Endothelial cell of umbilical vein (primary cell): ENCODE measurements at regions not wholly inside any gene's neighbourhood (a gene's known extent, or its start where the extent isn't known, plus 50 kb on each side); places are given as distances from the start of the nearest gene placed in this dataset.

Experiments used
- BruUV-seq: library from RNA; stranded (reverse); fragments of 400-500 nt; replicated peaks from 2 replicates; lab custom pipeline; 2021; lab: Mats Ljungman, UMichigan
- CTCF ChIA-PET: fragments of 300-600, 350-600 bp; sonication (Branson Sonifier 250); formaldehyde crosslinking; loops from one replicate; lab custom pipeline; 2021; ENCODE audit warnings: antibody characterized with exemption, inconsistent platforms; lab: Charles Lee
- POLR2A ChIA-PET: fragments of 300-600, 350-600 bp; sonication (Branson Sonifier 250); formaldehyde crosslinking; loops from one replicate; lab custom pipeline; 2021; ENCODE audit warnings: antibody characterized with exemption, inconsistent platforms; lab: Charles Lee
- DNase-seq: peaks from one replicate; pipeline ENCODE4 v3.0.0-alpha.2; 2011; ENCODE audit warnings: low read depth, low spot score
- FAIRE-seq: peaks from 2 replicates; lab custom pipeline; 2011; peaks lifted over from hg19 to GRCh38; lab: Jason Lieb, UNC
- H2AFZ ChIP-seq: 2 replicates; pipeline ENCODE4 v1.6.0; 2012; ENCODE audit warnings: low read depth, low read length, control low read depth, inconsistent platforms
- H3K27ac ChIP-seq: 2 replicates; pipeline ENCODE4 v1.5.1; 2011; ENCODE audit warnings: low read depth, mild to moderate bottlenecking, control low read depth, low read length, moderate library complexity; ENCODE audit not compliant: insufficient read depth
- H3K27me3 ChIP-seq, 2 experiments: 2 replicates each; pipeline versions ENCODE4 v1.6.0 to v1.6.1; 2011; ENCODE audit warnings: low read length in 2 of 2, mixed read lengths in 1 of 2; ENCODE audit not compliant: control insufficient read depth in 2 of 2, insufficient read depth in 2 of 2
- H3K36me3 ChIP-seq, 2 experiments: 2 replicates in 1 of 2; 3 replicates in 1 of 2; pipeline ENCODE4 v1.5.1; 2011; ENCODE audit warnings: low read length in 2 of 2, mild to moderate bottlenecking in 1 of 2, moderate library complexity in 1 of 2; ENCODE audit not compliant: control insufficient read depth in 2 of 2, insufficient read depth in 2 of 2; ENCODE audit errors: extremely low read depth in 1 of 2
- H3K4me1 ChIP-seq: 3 replicates; pipeline ENCODE4 v1.5.1; 2011; ENCODE audit warnings: mild to moderate bottlenecking, low read length; ENCODE audit not compliant: control insufficient read depth, insufficient read depth; ENCODE audit errors: extremely low read depth
- H3K4me2 ChIP-seq: 2 replicates; pipeline ENCODE4 v1.6.1; 2011; ENCODE audit warnings: low read length, control low read depth, mixed read lengths; ENCODE audit not compliant: insufficient read depth
- H3K4me3 ChIP-seq, 3 experiments: fragments of 200-600 bp in 1 of 3; sonication (generic), shearing (Covaris generic) in 1 of 3; replicated peaks in 1 of 3; 2 replicates each; pipeline ENCODE4 v1.5.1; 2011 to 2016; ENCODE audit warnings: control low read depth in 3 of 3, low read length in 3 of 3, mild to moderate bottlenecking in 2 of 3, inconsistent platforms in 1 of 3, low read depth in 1 of 3, moderate library complexity in 1 of 3; ENCODE audit not compliant: insufficient read depth in 1 of 3
- H3K79me2 ChIP-seq: 2 replicates; pipeline ENCODE4 v1.6.0; 2012; ENCODE audit warnings: low read length, inconsistent platforms; ENCODE audit not compliant: control insufficient read depth, insufficient read depth
- H3K9ac ChIP-seq: replicated peaks from 2 replicates; pipeline ENCODE3; 2011; ENCODE audit warnings: low read length, control low read depth; ENCODE audit not compliant: insufficient read depth; ENCODE audit errors: extremely low read depth
- H3K9me1 ChIP-seq: replicated peaks from 3 replicates; pipeline ENCODE4 v1.6.0; 2011; ENCODE audit warnings: mild to moderate bottlenecking, low read length; ENCODE audit not compliant: control insufficient read depth, insufficient read depth; ENCODE audit errors: extremely low read depth
- H3K9me3 ChIP-seq: replicated peaks from 2 replicates; pipeline ENCODE4 v1.5.1; 2012; ENCODE audit warnings: low read length, inconsistent platforms; ENCODE audit not compliant: control insufficient read depth, insufficient read depth
- H4K20me1 ChIP-seq: replicated peaks from 2 replicates; pipeline ENCODE3; 2011; ENCODE audit warnings: mild to moderate bottlenecking, low read length; ENCODE audit not compliant: control insufficient read depth, insufficient read depth; ENCODE audit errors: extremely low read depth
- EZH2 ChIP-seq: IDR thresholded peaks from 2 replicates; pipeline ENCODE4 v1.6.1; 2012; ENCODE audit warnings: borderline replicate concordance, low read depth, mild to moderate bottlenecking, moderate library complexity, low read length, inconsistent platforms; ENCODE audit not compliant: severe bottlenecking
- FOS ChIP-seq: IDR thresholded peaks from 2 replicates; pipeline ENCODE4 v1.6.1; 2011; ENCODE audit warnings: mild to moderate bottlenecking, low read length, moderate library complexity, borderline replicate concordance; ENCODE audit not compliant: insufficient read depth
- GATA2 ChIP-seq: IDR thresholded peaks from 2 replicates; pipeline ENCODE4 v1.7.0; 2011; ENCODE audit warnings: low read depth, mild to moderate bottlenecking, moderate library complexity, mixed read lengths, low read length; ENCODE audit not compliant: insufficient read length, insufficient read depth
- JUN ChIP-seq: IDR thresholded peaks from 2 replicates; pipeline ENCODE4 v1.6.1; 2011; ENCODE audit warnings: borderline replicate concordance, low read depth; ENCODE audit not compliant: insufficient read length, insufficient read depth
- MYC ChIP-seq: IDR thresholded peaks from one replicate; pipeline ENCODE4 v1.6.1; 2011; ENCODE audit warnings: mild to moderate bottlenecking, low read depth, low read length
- POLR2A ChIP-seq: IDR thresholded peaks from 2 replicates; pipeline ENCODE4 v1.6.1; 2012; ENCODE audit warnings: low read depth, mild to moderate bottlenecking, control low read depth, low read length
- POLR2AphosphoS5 ChIP-seq: IDR thresholded peaks from 2 replicates; pipeline ENCODE4 v1.6.1; 2012; ENCODE audit warnings: low read depth, mild to moderate bottlenecking, control low read depth, low read length, moderate library complexity; ENCODE audit not compliant: insufficient read depth
- dilution Hi-C: fragments of 300-500 bp; cut with MboI; formaldehyde crosslinking; loops from one replicate; pipeline ENCODE4 v1.15.0; 2019; ENCODE audit warnings: low sequenced_read_pairs; ENCODE audit not compliant: extremely low pct_ligation_motif_present
- intact Hi-C: fragments of 100-400 bp; cut with micrococcal nuclease; formaldehyde crosslinking; loops from one replicate; pipeline ENCODE4 v1.10.0; 2022
- TF ChIP-seq, protein P1 (sequence below): IDR thresholded peaks from 2 replicates; pipeline ENCODE4 v1.6.1; 2011; ENCODE audit not compliant: insufficient read depth, insufficient read length
- TF ChIP-seq, protein P2 (sequence below), 2 donors: IDR thresholded peaks; 1 replicate in 1 of 2; 2 replicates in 1 of 2; pipeline ENCODE4 v1.5.1; 2011; ENCODE audit warnings: low read length in 2 of 2, mild to moderate bottlenecking in 2 of 2, moderate library complexity in 2 of 2, control low read depth in 1 of 2, inconsistent platforms in 1 of 2, low read depth in 1 of 2; ENCODE audit not compliant: insufficient read depth in 1 of 2; ENCODE audit errors: extremely low read depth in 1 of 2

DNA sequence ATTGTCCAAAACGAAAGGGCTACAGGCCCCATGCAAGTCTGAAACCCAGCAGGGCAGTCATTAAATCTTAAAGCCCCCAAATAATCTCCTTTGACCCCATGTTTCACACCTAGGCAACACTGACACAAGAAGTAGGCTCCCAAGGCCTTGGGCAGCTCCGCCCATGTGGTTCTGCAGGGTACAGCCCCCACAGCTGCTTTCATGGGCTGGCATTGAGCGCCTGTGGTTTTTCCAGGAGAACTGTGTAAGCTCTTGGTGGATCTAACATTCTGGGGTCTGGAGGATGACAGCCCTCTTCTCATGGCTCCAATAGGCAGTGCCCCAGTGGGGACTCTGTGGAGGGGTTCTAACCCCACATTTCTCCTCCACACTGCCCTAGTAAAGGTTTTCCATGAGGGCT, 623.5 kb downstream of the PRR16 start:
- CTCF ChIA-PET, result no interaction called here
- dilution Hi-C loops, result no loop called here
- Histone ChIP-seq H3K36me3 (no peaks in the 10 kb centered on the region), H3K4me3 (no peak overlapping the region), H3K79me2 (no peaks in the 10 kb centered on the region), H4K20me1 (no peaks in the 10 kb centered on the region), H3K9me1 (no peaks in the 10 kb centered on the region), H3K4me1 (no peaks in the 10 kb centered on the region), H2AFZ (no peak overlapping the region), H3K9me3 (no peaks in the 10 kb centered on the region), H3K27ac (no peak overlapping the region), H3K9ac (no peak overlapping the region), H3K27me3 (no peaks in the 10 kb centered on the region), H3K4me2 (no peak overlapping the region)
- POLR2A ChIA-PET, result no interaction called here
- TF ChIP-seq FOS (no peak), EZH2 (no peak), POLR2A (no peak), GATA2 (no peak), POLR2AphosphoS5 (no peak), MYC (no peak)
- TF ChIP-seq, protein P1, sequence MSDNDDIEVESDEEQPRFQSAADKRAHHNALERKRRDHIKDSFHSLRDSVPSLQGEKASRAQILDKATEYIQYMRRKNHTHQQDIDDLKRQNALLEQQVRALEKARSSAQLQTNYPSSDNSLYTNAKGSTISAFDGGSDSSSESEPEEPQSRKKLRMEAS, result no peak
- intact Hi-C loops, result no loop called here
- FAIRE-seq (no peak), DNase-seq (no peak)
- BruUV-seq, result no TSS peak

DNA sequence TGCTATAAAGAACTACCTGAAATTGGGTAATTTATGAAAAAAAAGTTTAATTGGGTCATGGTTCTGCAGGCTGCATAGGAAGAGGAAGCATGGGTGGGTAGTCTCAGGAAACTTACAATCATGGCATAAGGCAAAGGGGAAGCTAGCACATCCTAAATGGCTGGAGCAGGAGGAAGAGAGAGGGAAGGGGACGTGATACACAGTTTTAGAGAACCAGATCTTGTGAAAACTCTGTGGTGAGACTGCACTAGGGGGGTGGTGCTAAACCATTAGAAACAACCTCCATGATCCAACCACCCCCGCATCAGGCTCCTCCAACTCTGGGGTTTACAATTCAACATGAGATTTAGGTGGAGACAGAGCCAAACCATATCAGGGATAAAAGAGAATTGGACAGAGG, 624.2 kb downstream of the PRR16 start:
- H3K36me3 ChIP-seq, result no peaks in the 10 kb centered on the region
- intact Hi-C loops, result no loop called here
- dilution Hi-C loops, result no loop called here
- TF ChIP-seq JUN, result no peak
- no peak for TF ChIP-seq POLR2AphosphoS5
- no peak for TF ChIP-seq GATA2
- TF ChIP-seq EZH2, result no peak
- TF ChIP-seq POLR2A, result no peak
- TF ChIP-seq, protein P2, sequence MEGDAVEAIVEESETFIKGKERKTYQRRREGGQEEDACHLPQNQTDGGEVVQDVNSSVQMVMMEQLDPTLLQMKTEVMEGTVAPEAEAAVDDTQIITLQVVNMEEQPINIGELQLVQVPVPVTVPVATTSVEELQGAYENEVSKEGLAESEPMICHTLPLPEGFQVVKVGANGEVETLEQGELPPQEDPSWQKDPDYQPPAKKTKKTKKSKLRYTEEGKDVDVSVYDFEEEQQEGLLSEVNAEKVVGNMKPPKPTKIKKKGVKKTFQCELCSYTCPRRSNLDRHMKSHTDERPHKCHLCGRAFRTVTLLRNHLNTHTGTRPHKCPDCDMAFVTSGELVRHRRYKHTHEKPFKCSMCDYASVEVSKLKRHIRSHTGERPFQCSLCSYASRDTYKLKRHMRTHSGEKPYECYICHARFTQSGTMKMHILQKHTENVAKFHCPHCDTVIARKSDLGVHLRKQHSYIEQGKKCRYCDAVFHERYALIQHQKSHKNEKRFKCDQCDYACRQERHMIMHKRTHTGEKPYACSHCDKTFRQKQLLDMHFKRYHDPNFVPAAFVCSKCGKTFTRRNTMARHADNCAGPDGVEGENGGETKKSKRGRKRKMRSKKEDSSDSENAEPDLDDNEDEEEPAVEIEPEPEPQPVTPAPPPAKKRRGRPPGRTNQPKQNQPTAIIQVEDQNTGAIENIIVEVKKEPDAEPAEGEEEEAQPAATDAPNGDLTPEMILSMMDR (IDR thresholded peaks at IDR 0.05; ENCODE audit: extremely low read depth in 1 of 2, insufficient read depth in 1 of 2, low read depth in 1 of 2, low read length in 2 of 2), result no peak
- TF ChIP-seq, protein P1, result no peak
- TF ChIP-seq FOS, result no peak
- H3K9me1 ChIP-seq, result no peaks in the 10 kb centered on the region
- no peak overlapping the region for H3K27ac ChIP-seq
- H3K9ac ChIP-seq, result no peak overlapping the region
- no TSS peak for BruUV-seq
- no peak overlapping the region for H2AFZ ChIP-seq
- ChIA-PET POLR2A (no interaction called here), CTCF (no interaction called here)
- no peak overlapping the region for H3K4me3 ChIP-seq
- no peaks in the 10 kb centered on the region for H3K9me3 ChIP-seq
- DNase-seq, result no peak
- no peak overlapping the region for H3K4me2 ChIP-seq
- H3K27me3 ChIP-seq, result no peaks in the 10 kb centered on the region
- no peaks in the 10 kb centered on the region for H4K20me1 ChIP-seq
- H3K4me1 ChIP-seq, result no peaks in the 10 kb centered on the region
- no peaks in the 10 kb centered on the region for H3K79me2 ChIP-seq
- no peak for FAIRE-seq
